HCT116 (cell line): ENCODE measurements at regions not wholly inside any gene's neighbourhood (a gene's known extent, or its start where the extent isn't known, plus 50 kb on each side); places are given as distances from the start of the nearest gene placed in this dataset.

ENCODE experiments used
- ATAC-seq: fragments of 200-7000 bp; cut with Tn5 transposase; 2 replicates; pipeline ENCODE4 v1.9.1; 2020; ENCODE audit warnings: mild to moderate bottlenecking, moderate library complexity
- BruUV-seq: library from RNA; stranded (reverse); fragments of 400-500 nt; replicated peaks from 2 replicates; lab custom pipeline; 2021; lab: Mats Ljungman, UMichigan
- CTCF ChIA-PET: fragments of 300-600 bp; sonication (Branson Sonifier 250); formaldehyde crosslinking; loops from one replicate; lab custom pipeline; 2021; ENCODE audit warnings: antibody characterized with exemption; lab: Charles Lee
- POLR2A ChIA-PET: fragments of 300-600, 350-600 bp; sonication (Branson Sonifier 250); formaldehyde crosslinking; loops from one replicate; lab custom pipeline; 2021; ENCODE audit warnings: antibody characterized with exemption; lab: Charles Lee
- RAD21 ChIA-PET, 2 experiments: fragments of 300-600 bp; sonication (Branson Sonifier 250); formaldehyde crosslinking; loops; one replicate each; lab custom pipeline; 2023; ENCODE audit warnings: low total read pairs in 2 of 2; ENCODE audit not compliant: uncharacterized antibody in 2 of 2, unreplicated experiment in 2 of 2, low non-redundant PET in 1 of 2; lab: Charles Lee
- DNase-seq: peaks from one replicate; pipeline ENCODE4 v3.0.0-alpha.2; 2010; ENCODE audit warnings: low read depth, low spot score
- H2AFZ ChIP-seq: fragments of 200-600 bp; shearing (Covaris generic), sonication (generic); 2 replicates; pipeline ENCODE4 v1.6.1; 2017; ENCODE audit warnings: low read depth, mixed run types, mixed read lengths, antibody characterized with exemption, low read length; ENCODE audit not compliant: poor library complexity, severe bottlenecking
- H3K27ac ChIP-seq: 2 replicates; pipeline ENCODE4 v1.5.1; 2012; ENCODE audit warnings: low read depth, low read length
- H3K27me3 ChIP-seq: fragments of 200-600 bp; sonication (generic); 2 replicates; pipeline ENCODE4 v1.6.1; 2016; ENCODE audit warnings: mixed run types, low read length, mixed read lengths; ENCODE audit not compliant: insufficient read depth
- H3K36me3 ChIP-seq, 2 experiments: fragments of 200-500 bp in 1 of 2; fragments of 200-600 bp in 1 of 2; sonication (Bioruptor generic) in 1 of 2; sonication (generic) in 1 of 2; 2 replicates each; pipeline versions ENCODE4 v1.5.1 to v1.6.1; 2014 to 2016; ENCODE audit warnings: low read length in 2 of 2, inconsistent platforms in 1 of 2, mixed read lengths in 1 of 2, mixed run types in 1 of 2; ENCODE audit not compliant: insufficient read depth in 2 of 2, control insufficient read depth in 1 of 2
- H3K4me1 ChIP-seq, 2 experiments: fragments of 200-600 bp in 1 of 2; sonication (generic) in 1 of 2; 2 replicates each; pipeline versions ENCODE4 v1.5.1 to v1.6.1; 2012 to 2017; ENCODE audit warnings: low read length in 2 of 2, inconsistent platforms in 1 of 2, mild to moderate bottlenecking in 1 of 2, mixed read lengths in 1 of 2, mixed run types in 1 of 2, moderate library complexity in 1 of 2; ENCODE audit not compliant: insufficient read depth in 2 of 2, control insufficient read depth in 1 of 2
- H3K4me2 ChIP-seq: fragments of 200-600 bp; sonication (generic); 2 replicates; pipeline ENCODE4 v1.6.1; 2017; ENCODE audit warnings: mixed run types, low read length, mixed read lengths
- H3K4me3 ChIP-seq, 2 experiments: fragments of 200-600 bp in 1 of 2; sonication (generic) in 1 of 2; replicated peaks in 1 of 2; 2 replicates each; pipeline ENCODE4 v1.5.1; 2011 to 2016; ENCODE audit warnings: low read length in 2 of 2, control low read depth in 1 of 2, low read depth in 1 of 2, mild to moderate bottlenecking in 1 of 2, mixed read lengths in 1 of 2, mixed run types in 1 of 2
- H3K79me2 ChIP-seq: fragments of 200-600 bp; sonication (generic); 2 replicates; pipeline ENCODE4 v1.6.1; 2017; ENCODE audit warnings: mild to moderate bottlenecking, mixed run types, low read length, moderate library complexity, mixed read lengths; ENCODE audit not compliant: insufficient read depth
- H3K9ac ChIP-seq: fragments of 200-600 bp; sonication (generic); 2 replicates; pipeline ENCODE4 v1.6.1; 2016; ENCODE audit warnings: low read length, mixed read lengths
- H3K9me2 ChIP-seq: fragments of 200-600 bp; sonication (generic), shearing (Covaris generic); 2 replicates; pipeline ENCODE4 v1.6.1; 2017; ENCODE audit warnings: mixed run types, mild to moderate bottlenecking, moderate library complexity; ENCODE audit not compliant: insufficient read depth
- H3K9me3 ChIP-seq, 2 experiments: fragments of 200-500 bp in 1 of 2; fragments of 200-600 bp in 1 of 2; sonication (Bioruptor generic) in 1 of 2; sonication (generic) in 1 of 2; 2 replicates each; pipeline ENCODE4 v1.6.1; 2014 to 2017; ENCODE audit warnings: low read length in 2 of 2, mixed read lengths in 2 of 2, inconsistent platforms in 1 of 2, low read depth in 1 of 2, mild to moderate bottlenecking in 1 of 2, mixed run types in 1 of 2, moderate library complexity in 1 of 2; ENCODE audit not compliant: control insufficient read depth in 1 of 2, insufficient read depth in 1 of 2
- H4K20me1 ChIP-seq: fragments of 200-600 bp; sonication (generic), shearing (Covaris generic); 2 replicates; pipeline ENCODE4 v1.6.1; 2017; ENCODE audit warnings: mixed run types, mild to moderate bottlenecking, moderate library complexity; ENCODE audit not compliant: insufficient read depth
- CEBPB ChIP-seq: IDR thresholded peaks from 2 replicates; pipeline ENCODE4 v1.6.1; 2012; ENCODE audit warnings: low read depth
- CTCF ChIP-seq, 3 experiments: fragments of 200-600 bp in 1 of 3; sonication (generic) in 1 of 3; IDR thresholded peaks in 2 of 3; conservative IDR thresholded peaks in 1 of 3; 2 replicates each; pipeline ENCODE4 v1.5.1; 2012 to 2017; ENCODE audit warnings: low read depth in 2 of 3, low read length in 2 of 3, antibody characterized with exemption in 1 of 3, borderline replicate concordance in 1 of 3, control low read depth in 1 of 3, mild to moderate bottlenecking in 1 of 3, mixed read lengths in 1 of 3, mixed run types in 1 of 3, moderate library complexity in 1 of 3; ENCODE audit not compliant: insufficient read depth in 1 of 3
- EGR1 ChIP-seq: IDR thresholded peaks from 2 replicates; pipeline ENCODE4 v1.6.1; 2012; ENCODE audit warnings: low read depth
- EZH2 ChIP-seq: fragments of 200-600 bp; sonication (generic); IDR thresholded peaks from 2 replicates; pipeline ENCODE4 v1.6.1; 2017; ENCODE audit warnings: antibody characterized with exemption, mixed run types
- EZH2phosphoT487 ChIP-seq: fragments of 200-600 bp; IDR thresholded peaks from 2 replicates; pipeline ENCODE4 v1.6.1; 2018; ENCODE audit warnings: antibody characterized with exemption, borderline replicate concordance
- FOSL1 ChIP-seq: IDR thresholded peaks from 2 replicates; pipeline ENCODE4 v1.6.1; 2012; ENCODE audit warnings: low read depth
- MAX ChIP-seq: IDR thresholded peaks from 2 replicates; pipeline ENCODE4 v1.6.1; 2012
- POLR2A ChIP-seq: IDR thresholded peaks from 2 replicates; pipeline ENCODE4 v1.7.0; 2011; ENCODE audit warnings: borderline replicate concordance; ENCODE audit not compliant: insufficient read depth, insufficient read length; ENCODE audit errors: extremely low read depth
- POLR2AphosphoS5 ChIP-seq: IDR thresholded peaks from 2 replicates; pipeline ENCODE4 v1.6.1; 2011; ENCODE audit warnings: mild to moderate bottlenecking, low read depth, low read length, moderate library complexity
- RAD21 ChIP-seq: IDR thresholded peaks from 2 replicates; pipeline ENCODE4 v1.6.1; 2012; ENCODE audit warnings: low read depth, mild to moderate bottlenecking
- SIN3A ChIP-seq: IDR thresholded peaks from 2 replicates; pipeline ENCODE4 v1.6.1; 2012; ENCODE audit warnings: low read depth
- SP1 ChIP-seq: IDR thresholded peaks from 2 replicates; pipeline ENCODE4 v1.6.1; 2012; ENCODE audit warnings: low read depth
- SRF ChIP-seq: IDR thresholded peaks from 2 replicates; pipeline ENCODE4 v1.6.1; 2012; ENCODE audit warnings: low read depth
- ZBTB33 ChIP-seq: IDR thresholded peaks from 2 replicates; pipeline ENCODE4 v1.6.1; 2011; ENCODE audit warnings: mild to moderate bottlenecking, low read length, moderate library complexity; ENCODE audit not compliant: insufficient replicate concordance; ENCODE audit errors: extremely low read depth
- ZFX ChIP-seq: fragments of 450-650 bp; IDR thresholded peaks from 2 replicates; pipeline ENCODE4 v1.6.1; 2017
- ZNF274 ChIP-seq: fragments of 200-500 bp; sonication (Bioruptor generic); IDR thresholded peaks from 2 replicates; pipeline ENCODE4 v1.6.1; 2014; ENCODE audit warnings: mild to moderate bottlenecking, low read depth, low read length, inconsistent platforms
- intact Hi-C: fragments of 100-400 bp; cut with micrococcal nuclease; formaldehyde crosslinking; loops from 2 replicates; pipeline ENCODE4 v1.10.0; 2022

- CTCF ChIA-PET: no interaction called here
- TF ChIP-seq CTCF (IDR thresholded peaks at IDR 0.05 in 2 of 3, conservative IDR thresholded peaks at IDR 0.05 in 1 of 3; ENCODE audit: borderline replicate concordance in 1 of 3, insufficient read depth in 1 of 3, low read depth in 2 of 3, low read length in 2 of 3) (no peak), ZNF274 (no peak), EZH2 (no peak), RAD21 (no peak), POLR2A (no peak), EGR1 (no peak), SP1 (no peak), POLR2AphosphoS5 (no peak)
- Histone ChIP-seq H2AFZ (no peak overlapping the region), H3K36me3 (no peaks in the 10 kb centered on the region), H3K9me2 (no peaks in the 10 kb centered on the region), H3K27ac (no peak overlapping the region), H3K9ac (no peak overlapping the region), H3K4me2 (no peak overlapping the region), H3K9me3 (no peaks in the 10 kb centered on the region), H3K4me3 (no peak overlapping the region), H3K79me2 (no peaks in the 10 kb centered on the region), H3K27me3 (peaks cover 12% of the 10 kb centered on the region), H3K4me1 (no peaks in the 10 kb centered on the region), H4K20me1 (no peaks in the 10 kb centered on the region)
- BruUV-seq: no TSS peak
- intact Hi-C loops: no loop called here
- RAD21 ChIA-PET: no interaction called here
- POLR2A ChIA-PET: no interaction called here
- DNase-seq (no peak), ATAC-seq (no peak)
Observed at GRCh38 chr16:55233464-55233863, 90.5 kb upstream of the IRX6 start.

- no peak for ATAC-seq
- H3K4me2 ChIP-seq: no peak overlapping the region
- H3K9ac ChIP-seq: no peak overlapping the region
- no peaks in the 10 kb centered on the region for H3K9me2 ChIP-seq
- TF ChIP-seq CEBPB: no peak
- no peak for TF ChIP-seq MAX
- TF ChIP-seq EZH2phosphoT487: no peak
- no peak for TF ChIP-seq ZFX
- TF ChIP-seq EZH2: no peak
- no peak for TF ChIP-seq FOSL1
- TF ChIP-seq SIN3A: no peak
- TF ChIP-seq SRF: no peak
- TF ChIP-seq ZBTB33: no peak
- no peak overlapping the region for H3K27ac ChIP-seq
- H2AFZ ChIP-seq: no peak overlapping the region
- no peaks in the 10 kb centered on the region for H3K36me3 ChIP-seq
- peaks cover 17% of the 10 kb centered on the region; the same call in 1 of the 2 replicates for H3K27me3 ChIP-seq
- intact Hi-C loops: no loop called here
- no peaks in the 10 kb centered on the region for H3K4me1 ChIP-seq
- no peak for DNase-seq
- BruUV-seq: no TSS peak
- ChIA-PET RAD21 (no interaction called here), CTCF (no interaction called here), POLR2A (no interaction called here)
- no peaks in the 10 kb centered on the region for H4K20me1 ChIP-seq
- H3K9me3 ChIP-seq: no peaks in the 10 kb centered on the region
- H3K79me2 ChIP-seq: no peaks in the 10 kb centered on the region
- H3K4me3 ChIP-seq: no peak overlapping the region
Observed at GRCh38 chr16:55236655-55237054, 87.3 kb upstream of the IRX6 start.
